GM23338 (cell line): ENCODE measurements at regions not wholly inside any gene's neighbourhood (a gene's known extent, or its start where the extent isn't known, plus 50 kb on each side); places are given as distances from the start of the nearest gene placed in this dataset.

Experiments
- ATAC-seq: fragments of 200-7000 bp; cut with Tn5 transposase; 3 replicates; pipeline ENCODE4 v1.9.1; 2020
- DNase-seq: peaks from one replicate; pipeline ENCODE4 v3.0.0-alpha.2; 2015; ENCODE audit warnings: low spot score
- H2AFZ ChIP-seq: fragments of 200-600 bp; sonication (generic); 2 replicates; pipeline ENCODE4 v1.8.0; 2016; ENCODE audit warnings: antibody characterized with exemption, mild to moderate bottlenecking, moderate library complexity
- H3F3A ChIP-seq: fragments of 200-600 bp; sonication (generic); replicated peaks from 2 replicates; pipeline ENCODE4 v1.8.0; 2017; ENCODE audit warnings: antibody characterized with exemption, mixed run types, low read depth
- H3K27ac ChIP-seq: fragments of 200-600 bp; sonication (generic); 2 replicates; pipeline ENCODE4 v1.6.1; 2016; ENCODE audit warnings: low read depth
- H3K27me3 ChIP-seq: fragments of 200-600 bp; sonication (generic); 2 replicates; pipeline ENCODE4 v1.8.0; 2016; ENCODE audit warnings: mild to moderate bottlenecking, mixed run types, moderate library complexity; ENCODE audit not compliant: insufficient read depth
- H3K36me3 ChIP-seq: fragments of 200-600 bp; sonication (generic); 2 replicates; pipeline ENCODE4 v1.8.0; 2016; ENCODE audit warnings: mild to moderate bottlenecking; ENCODE audit not compliant: insufficient read depth
- H3K4me1 ChIP-seq: fragments of 200-600 bp; sonication (generic); 2 replicates; pipeline ENCODE4 v1.8.0; 2016; ENCODE audit warnings: mild to moderate bottlenecking, moderate library complexity; ENCODE audit not compliant: insufficient read depth
- H3K4me2 ChIP-seq: fragments of 200-600 bp; sonication (generic); 2 replicates; pipeline ENCODE4 v1.7.1; 2017; ENCODE audit warnings: mixed run types
- H3K4me3 ChIP-seq: fragments of 200-600 bp; sonication (generic); 2 replicates; pipeline ENCODE4 v1.6.1; 2016; ENCODE audit warnings: mixed run types
- H3K79me2 ChIP-seq: fragments of 200-600 bp; sonication (generic); replicated peaks from 2 replicates; pipeline ENCODE4 v1.8.0; 2017; ENCODE audit warnings: mild to moderate bottlenecking; ENCODE audit not compliant: insufficient read depth
- H3K9me2 ChIP-seq: fragments of 200-600 bp; sonication (generic); 2 replicates; pipeline ENCODE4 v1.8.0; 2017; ENCODE audit not compliant: insufficient read depth
- H4K20me1 ChIP-seq: fragments of 200-600 bp; sonication (generic); replicated peaks from 2 replicates; pipeline ENCODE4 v1.8.0; 2017; ENCODE audit warnings: mild to moderate bottlenecking; ENCODE audit not compliant: insufficient read depth
- H3K27ac Mint-ChIP-seq: 2 replicates; pipeline ENCODE4 v1.8.0; 2020; ENCODE audit warnings: inconsistent platforms, mild to moderate bottlenecking, moderate library complexity, mixed read lengths
- H3K27me3 Mint-ChIP-seq: 3 replicates; pipeline ENCODE4 v1.8.0; 2022; ENCODE audit warnings: low read depth, mild to moderate bottlenecking, moderate library complexity, mixed read lengths, inconsistent platforms; ENCODE audit not compliant: insufficient read depth, poor library complexity
- H3K36me3 Mint-ChIP-seq: 3 replicates; pipeline ENCODE4 v1.8.0; 2021; ENCODE audit warnings: low read depth, mild to moderate bottlenecking, inconsistent platforms, moderate library complexity, mixed read lengths
- H3K4me1 Mint-ChIP-seq: 3 replicates; pipeline ENCODE4 v1.8.0; 2020; ENCODE audit warnings: mild to moderate bottlenecking, inconsistent platforms, mixed read lengths
- H3K4me3 Mint-ChIP-seq: 3 replicates; pipeline ENCODE4 v1.8.0; 2021; ENCODE audit warnings: moderate library complexity, mild to moderate bottlenecking, inconsistent platforms, mixed read lengths
- H3K9me3 Mint-ChIP-seq: 3 replicates; pipeline ENCODE4 v1.8.0; 2020; ENCODE audit warnings: moderate library complexity, mild to moderate bottlenecking, inconsistent platforms, mixed read lengths
- CREB1 ChIP-seq: fragments of 250-450 bp; sonication (Bioruptor Pico); IDR thresholded peaks from 2 replicates; pipeline ENCODE4 v1.5.0; 2020; ENCODE audit warnings: low read depth, mild to moderate bottlenecking, moderate library complexity
- CTCF ChIP-seq, 2 experiments: fragments of 200-600 bp in 1 of 2; sonication (generic) in 1 of 2; conservative IDR thresholded peaks; 2 replicates each; pipeline versions ENCODE4 v1.5.1 to v1.6.1; 2016 to 2017; ENCODE audit warnings: antibody characterized with exemption in 2 of 2, low read depth in 2 of 2, mild to moderate bottlenecking in 2 of 2, moderate library complexity in 1 of 2
- ETS1 ChIP-seq: IDR thresholded peaks from 2 replicates; pipeline ENCODE4 v1.6.1; 2016; ENCODE audit warnings: antibody characterized with exemption
- EZH2 ChIP-seq: fragments of 200-600 bp; sonication (generic); IDR thresholded peaks from one replicate; pipeline ENCODE4 v1.8.0; 2017; ENCODE audit warnings: antibody characterized with exemption, mild to moderate bottlenecking, low read depth; ENCODE audit not compliant: unreplicated experiment
- EZH2phosphoT487 ChIP-seq: fragments of 200-600 bp; sonication (generic); IDR thresholded peaks from one replicate; pipeline ENCODE4 v1.8.1; 2018; ENCODE audit warnings: antibody characterized with exemption; ENCODE audit not compliant: unreplicated experiment
- JUNB ChIP-seq: IDR thresholded peaks from one replicate; pipeline ENCODE4 v1.6.1; 2016; ENCODE audit warnings: antibody characterized with exemption; ENCODE audit not compliant: unreplicated experiment
- NANOG ChIP-seq: IDR thresholded peaks from 2 replicates; pipeline ENCODE4 v1.6.1; 2016; ENCODE audit warnings: antibody characterized with exemption, borderline replicate concordance
- POLR2AphosphoS5 ChIP-seq: IDR thresholded peaks from 2 replicates; pipeline ENCODE4 v1.6.1; 2016; ENCODE audit warnings: antibody characterized with exemption, low read depth
- REST ChIP-seq: IDR thresholded peaks from one replicate; pipeline ENCODE4 v1.6.1; 2018; ENCODE audit warnings: antibody characterized with exemption; ENCODE audit not compliant: unreplicated experiment
- STAT1 ChIP-seq: IDR thresholded peaks from one replicate; pipeline ENCODE4 v1.6.1; 2016; ENCODE audit warnings: antibody characterized with exemption; ENCODE audit not compliant: unreplicated experiment
- ZNF114 ChIP-seq: fragments of 250-450 bp; sonication (Bioruptor Pico); IDR thresholded peaks from 2 replicates; pipeline ENCODE4 v1.5.0; 2020; ENCODE audit warnings: mild to moderate bottlenecking, moderate library complexity
- ZNF331 ChIP-seq: fragments of 250-450 bp; sonication (Bioruptor Pico); IDR thresholded peaks from 2 replicates; pipeline ENCODE4 v1.5.0; 2020; ENCODE audit warnings: low read depth, mild to moderate bottlenecking, moderate library complexity
- ZNF462 ChIP-seq: fragments of 250-450 bp; sonication (Bioruptor Pico); IDR thresholded peaks from 2 replicates; pipeline ENCODE4 v1.5.0; 2020; ENCODE audit warnings: mild to moderate bottlenecking, moderate library complexity

GRCh38 chr17:73972056-73972455 lies 231.4 kb upstream of the RPL38 start:
- Histone ChIP-seq H3K27me3 (no peaks in the 10 kb centered on the region), H3K36me3 (no peaks in the 10 kb centered on the region), H3K4me2 (no peak overlapping the region), H3K79me2 (no peaks in the 10 kb centered on the region), H3K9me2 (no peaks in the 10 kb centered on the region), H3K4me3 (no peak overlapping the region), H3K4me1 (no peaks in the 10 kb centered on the region; the same call in 1 of the 2 replicates), H3K27ac (no peak overlapping the region), H2AFZ (no peak overlapping the region), H3F3A (no peaks in the 10 kb centered on the region), H4K20me1 (no peaks in the 10 kb centered on the region)
- Mint-ChIP-seq H3K9me3 (no peaks in the 10 kb centered on the region; the same call in 2 of the 3 replicates), H3K36me3 (no peaks in the 10 kb centered on the region; the same call in 2 of the 3 replicates), H3K27ac (no peak overlapping the region), H3K4me1 (peaks cover 10% of the 10 kb centered on the region), H3K27me3 (peaks cover 9% of the 10 kb centered on the region), H3K4me3 (no peak overlapping the region)
- no peak for DNase-seq
- TF ChIP-seq NANOG (no peak), EZH2phosphoT487 (no peak), STAT1 (no peak), ETS1 (no peak), ZNF331 (CRISPR knock-in tag) (no peak), ZNF462 (CRISPR knock-in tag) (no peak), REST (no peak), ZNF114 (CRISPR knock-in tag) (no peak), POLR2AphosphoS5 (no peak), CREB1 (CRISPR knock-in tag) (no peak), CTCF (conservative IDR thresholded peaks at IDR 0.05; ENCODE audit: low read depth in 2 of 2) (no peak), EZH2 (no peak), JUNB (no peak)
- no peak for ATAC-seq
